ENCODE measurements at regions not wholly inside any gene's neighbourhood (a gene's known extent, or its start where the extent isn't known, plus 50 kb on each side); places are given as distances from the start of the nearest gene placed in this dataset.

DNA sequence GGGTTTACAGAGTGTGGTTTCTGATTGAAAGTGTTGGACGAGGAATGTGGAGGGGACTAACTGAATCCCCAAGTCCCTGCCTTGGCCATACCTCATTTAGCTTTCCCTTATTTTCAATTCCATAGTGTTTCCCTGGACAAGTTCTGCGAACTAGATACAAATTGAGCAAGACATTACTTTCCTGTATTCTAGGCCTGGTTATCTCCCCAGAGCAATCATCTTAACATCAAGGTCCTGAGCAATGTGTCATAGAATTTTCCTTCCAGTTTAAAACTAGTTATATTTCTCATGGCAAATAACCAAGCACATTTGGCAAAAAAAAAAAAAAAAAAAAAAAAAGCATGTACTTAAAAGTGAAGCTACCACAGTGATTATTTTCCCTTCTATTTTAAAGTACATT is 330.1 kb downstream of the CDH11 start:
- TF ChIP-seq ATF7 (IDR thresholded peaks at IDR 0.05; ENCODE audit: low read depth) (no peak), ZNF217 (IDR thresholded peaks at IDR 0.05) (no peak), KDM1A (IDR thresholded peaks at IDR 0.05; ENCODE audit: borderline replicate concordance) (no peak), NR2C2 (IDR thresholded peaks at IDR 0.05; ENCODE audit: borderline replicate concordance, control insufficient read depth, insufficient read length, low read depth) (no peak), ZZZ3 (IDR thresholded peaks at IDR 0.05; ENCODE audit: control insufficient read depth, insufficient read length, low read depth) (no peak), IRF4 (IDR thresholded peaks at IDR 0.05; ENCODE audit: low read depth, low read length) (no peak), BRCA1 (IDR thresholded peaks at IDR 0.05; ENCODE audit: low read depth, low read length) (no peak)
- no peaks in the 10 kb centered on the region for H3K79me2 ChIP-seq (ENCODE audit: control insufficient read depth, insufficient read depth, low read length)
- no peak overlapping the region for H2AFZ ChIP-seq (ENCODE audit: control insufficient read depth, low read depth, low read length)
- H3K9me3 ChIP-seq (replicated peaks; ENCODE audit: control insufficient read depth, insufficient read depth, low read length) = no peaks in the 10 kb centered on the region
- H4K20me1 ChIP-seq (ENCODE audit: control insufficient read depth, insufficient read depth) = no peaks in the 10 kb centered on the region
- no peak overlapping the region for H3K4me3 ChIP-seq
- ChIA-PET RAD21 (ENCODE audit: unreplicated experiment) (no interaction called here), CTCF (no interaction called here), POLR2A (interaction anchor here (0.6 kb wide), 2 partner anchors 11 to 619 kb away, joined by 4 to 5 read pairs; no protein-coding TSS in a partner anchor), SMC1A (ENCODE audit: uncharacterized antibody, unreplicated experiment) (no interaction called here)
- no peak for ATAC-seq
- no peaks in the 10 kb centered on the region for H3K27me3 ChIP-seq (replicated peaks in 1 of 2; ENCODE audit: control insufficient read depth in 2 of 2, insufficient read depth in 2 of 2, low read length in 1 of 2)
- intact Hi-C loops (cut with micrococcal nuclease; ENCODE audit: unreplicated experiment) (no loop called here), in situ Hi-C loops (cut with MboI) (no loop called here)
- no peak overlapping the region for H3K9ac ChIP-seq (ENCODE audit: control insufficient read depth, insufficient read depth, low read length)
- no peak overlapping the region for H3K27ac ChIP-seq (ENCODE audit: control insufficient read depth, insufficient read depth)
- no peaks in the 10 kb centered on the region for H3K36me3 ChIP-seq (ENCODE audit: control insufficient read depth in 2 of 2, insufficient read depth in 2 of 2, low read length in 1 of 2)
- H3K4me2 ChIP-seq (ENCODE audit: control insufficient read depth, insufficient read depth) = no peak overlapping the region
- no peaks in the 10 kb centered on the region for H3K4me1 ChIP-seq (ENCODE audit: control insufficient read depth, insufficient read depth, low read length)
- DNase-seq (ENCODE audit: low read depth, low spot score) = no peak
- BruUV-seq (replicated peaks) = no TSS peak
- no peak for FAIRE-seq
- WGBS (ENCODE audit: insufficient coverage, insufficient replicate concordance, low lambda C conversion rate, missing lambda C conversion rate) = 0% methylated on average over 2 of the region's 2 CpGs

DNA sequence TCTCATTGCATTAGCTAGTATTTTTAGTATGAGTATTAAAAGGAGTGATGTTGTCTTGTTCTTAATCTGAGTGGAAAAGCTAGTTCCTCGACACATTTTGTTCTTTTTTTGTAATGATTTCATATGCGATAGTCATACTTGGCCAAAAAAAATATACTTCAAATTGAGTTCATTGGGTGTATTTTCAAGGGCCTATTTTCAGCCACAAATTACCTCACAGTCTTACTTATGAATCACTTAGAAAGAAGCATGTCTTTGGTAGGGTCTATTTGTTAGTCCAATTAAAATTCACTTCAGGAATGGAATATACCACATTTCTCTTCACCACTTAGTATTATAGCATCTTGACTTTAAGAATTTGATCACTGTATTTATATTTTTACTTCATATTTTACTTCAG is 337.2 kb downstream of the CDH11 start:
- FAIRE-seq (no peak), DNase-seq (ENCODE audit: low read depth, low spot score) (no peak), ATAC-seq (no peak)
- no peak overlapping the region for H3K27ac ChIP-seq (ENCODE audit: control insufficient read depth, insufficient read depth)
- POLR2A ChIA-PET = no interaction called here
- SMC1A ChIA-PET (ENCODE audit: uncharacterized antibody, unreplicated experiment) = no interaction called here
- H4K20me1 ChIP-seq (ENCODE audit: control insufficient read depth, insufficient read depth) = no peaks in the 10 kb centered on the region
- no peaks in the 10 kb centered on the region for H3K4me1 ChIP-seq (ENCODE audit: control insufficient read depth, insufficient read depth, low read length)
- in situ Hi-C loops (cut with MboI) (no loop called here), intact Hi-C loops (cut with micrococcal nuclease; ENCODE audit: unreplicated experiment) (no loop called here)
- no peaks in the 10 kb centered on the region for H3K9me3 ChIP-seq (replicated peaks; ENCODE audit: control insufficient read depth, insufficient read depth, low read length)
- BruUV-seq (replicated peaks) = no TSS peak
- H2AFZ ChIP-seq (ENCODE audit: control insufficient read depth, low read depth, low read length) = no peak overlapping the region
- H3K9ac ChIP-seq (ENCODE audit: control insufficient read depth, insufficient read depth, low read length) = no peak overlapping the region
- H3K79me2 ChIP-seq (ENCODE audit: control insufficient read depth, insufficient read depth, low read length) = no peaks in the 10 kb centered on the region
- CTCF ChIA-PET = no interaction called here
- H3K4me2 ChIP-seq (ENCODE audit: control insufficient read depth, insufficient read depth) = no peak overlapping the region
- no peaks in the 10 kb centered on the region for H3K27me3 ChIP-seq (replicated peaks in 1 of 2; ENCODE audit: control insufficient read depth in 2 of 2, insufficient read depth in 2 of 2, low read length in 1 of 2)
- H3K36me3 ChIP-seq (ENCODE audit: control insufficient read depth in 2 of 2, insufficient read depth in 2 of 2, low read length in 1 of 2) = no peaks in the 10 kb centered on the region
- no peak overlapping the region for H3K4me3 ChIP-seq
- WGBS (ENCODE audit: insufficient coverage, insufficient replicate concordance, low lambda C conversion rate, missing lambda C conversion rate) = 33% methylated on average over 2 of the region's 2 CpGs
- RAD21 ChIA-PET (ENCODE audit: unreplicated experiment) = no interaction called here
- TF ChIP-seq ZNF384 (IDR thresholded peaks at IDR 0.05; ENCODE audit: borderline replicate concordance, low read depth, low read length) (no peak), NFXL1 (IDR thresholded peaks at IDR 0.05; ENCODE audit: borderline replicate concordance) (no peak), CBX3 (IDR thresholded peaks at IDR 0.05; ENCODE audit: borderline replicate concordance, low read depth) (no peak), TARDBP (IDR thresholded peaks at IDR 0.05; ENCODE audit: borderline replicate concordance) (no peak), IKZF1 (conservative IDR thresholded peaks at IDR 0.05) (no peak), ZNF622 (IDR thresholded peaks at IDR 0.05) (no peak)
- TF ChIP-seq, protein P1, sequence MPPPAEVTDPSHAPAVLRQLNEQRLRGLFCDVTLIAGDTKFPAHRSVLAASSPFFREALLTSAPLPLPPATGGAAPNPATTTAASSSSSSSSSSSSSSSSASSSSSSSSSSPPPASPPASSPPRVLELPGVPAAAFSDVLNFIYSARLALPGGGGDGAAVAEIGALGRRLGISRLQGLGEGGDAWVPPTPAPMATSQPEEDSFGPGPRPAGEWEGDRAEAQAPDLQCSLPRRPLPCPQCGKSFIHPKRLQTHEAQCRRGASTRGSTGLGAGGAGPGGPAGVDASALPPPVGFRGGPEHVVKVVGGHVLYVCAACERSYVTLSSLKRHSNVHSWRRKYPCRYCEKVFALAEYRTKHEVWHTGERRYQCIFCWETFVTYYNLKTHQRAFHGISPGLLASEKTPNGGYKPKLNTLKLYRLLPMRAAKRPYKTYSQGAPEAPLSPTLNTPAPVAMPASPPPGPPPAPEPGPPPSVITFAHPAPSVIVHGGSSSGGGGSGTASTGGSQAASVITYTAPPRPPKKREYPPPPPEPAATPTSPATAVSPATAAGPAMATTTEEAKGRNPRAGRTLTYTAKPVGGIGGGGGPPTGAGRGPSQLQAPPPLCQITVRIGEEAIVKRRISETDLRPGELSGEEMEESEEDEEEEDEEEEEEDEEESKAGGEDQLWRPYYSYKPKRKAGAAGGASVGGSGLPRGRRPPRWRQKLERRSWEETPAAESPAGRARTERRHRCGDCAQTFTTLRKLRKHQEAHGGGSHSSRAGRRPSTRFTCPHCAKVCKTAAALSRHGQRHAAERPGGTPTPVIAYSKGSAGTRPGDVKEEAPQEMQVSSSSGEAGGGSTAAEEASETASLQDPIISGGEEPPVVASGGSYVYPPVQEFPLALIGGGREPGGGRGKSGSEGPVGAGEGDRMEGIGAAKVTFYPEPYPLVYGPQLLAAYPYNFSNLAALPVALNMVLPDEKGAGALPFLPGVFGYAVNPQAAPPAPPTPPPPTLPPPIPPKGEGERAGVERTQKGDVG (CRISPR knock-in tag; IDR thresholded peaks at IDR 0.05) = no peak
- TF ChIP-seq, protein P2, sequence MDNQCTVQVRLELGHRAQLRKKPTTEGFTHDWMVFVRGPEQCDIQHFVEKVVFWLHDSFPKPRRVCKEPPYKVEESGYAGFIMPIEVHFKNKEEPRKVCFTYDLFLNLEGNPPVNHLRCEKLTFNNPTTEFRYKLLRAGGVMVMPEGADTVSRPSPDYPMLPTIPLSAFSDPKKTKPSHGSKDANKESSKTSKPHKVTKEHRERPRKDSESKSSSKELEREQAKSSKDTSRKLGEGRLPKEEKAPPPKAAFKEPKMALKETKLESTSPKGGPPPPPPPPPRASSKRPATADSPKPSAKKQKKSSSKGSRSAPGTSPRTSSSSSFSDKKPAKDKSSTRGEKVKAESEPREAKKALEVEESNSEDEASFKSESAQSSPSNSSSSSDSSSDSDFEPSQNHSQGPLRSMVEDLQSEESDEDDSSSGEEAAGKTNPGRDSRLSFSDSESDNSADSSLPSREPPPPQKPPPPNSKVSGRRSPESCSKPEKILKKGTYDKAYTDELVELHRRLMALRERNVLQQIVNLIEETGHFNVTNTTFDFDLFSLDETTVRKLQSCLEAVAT (IDR thresholded peaks at IDR 0.05) = no peak
